HCT116 (cell line): ENCODE measurements at regions not wholly inside any gene's neighbourhood (a gene's known extent, or its start where the extent isn't known, plus 50 kb on each side); places are given as distances from the start of the nearest gene placed in this dataset.

ENCODE experiments used
- ATAC-seq: fragments of 200-7000 bp; cut with Tn5 transposase; 2 replicates; pipeline ENCODE4 v1.9.1; 2020; ENCODE audit warnings: mild to moderate bottlenecking, moderate library complexity
- BruUV-seq: library from RNA; stranded (reverse); fragments of 400-500 nt; replicated peaks from 2 replicates; lab custom pipeline; 2021; lab: Mats Ljungman, UMichigan
- CTCF ChIA-PET: fragments of 300-600 bp; sonication (Branson Sonifier 250); formaldehyde crosslinking; loops from one replicate; lab custom pipeline; 2021; ENCODE audit warnings: antibody characterized with exemption; lab: Charles Lee
- POLR2A ChIA-PET: fragments of 300-600, 350-600 bp; sonication (Branson Sonifier 250); formaldehyde crosslinking; loops from one replicate; lab custom pipeline; 2021; ENCODE audit warnings: antibody characterized with exemption; lab: Charles Lee
- RAD21 ChIA-PET, 2 experiments: fragments of 300-600 bp; sonication (Branson Sonifier 250); formaldehyde crosslinking; loops; one replicate each; lab custom pipeline; 2023; ENCODE audit warnings: low total read pairs in 2 of 2; ENCODE audit not compliant: uncharacterized antibody in 2 of 2, unreplicated experiment in 2 of 2, low non-redundant PET in 1 of 2; lab: Charles Lee
- DNase-seq: peaks from one replicate; pipeline ENCODE4 v3.0.0-alpha.2; 2010; ENCODE audit warnings: low read depth, low spot score
- H2AFZ ChIP-seq: fragments of 200-600 bp; shearing (Covaris generic), sonication (generic); 2 replicates; pipeline ENCODE4 v1.6.1; 2017; ENCODE audit warnings: low read depth, mixed run types, mixed read lengths, antibody characterized with exemption, low read length; ENCODE audit not compliant: poor library complexity, severe bottlenecking
- H3K27ac ChIP-seq: 2 replicates; pipeline ENCODE4 v1.5.1; 2012; ENCODE audit warnings: low read depth, low read length
- H3K27me3 ChIP-seq: fragments of 200-600 bp; sonication (generic); 2 replicates; pipeline ENCODE4 v1.6.1; 2016; ENCODE audit warnings: mixed run types, low read length, mixed read lengths; ENCODE audit not compliant: insufficient read depth
- H3K36me3 ChIP-seq, 2 experiments: fragments of 200-500 bp in 1 of 2; fragments of 200-600 bp in 1 of 2; sonication (Bioruptor generic) in 1 of 2; sonication (generic) in 1 of 2; 2 replicates each; pipeline versions ENCODE4 v1.5.1 to v1.6.1; 2014 to 2016; ENCODE audit warnings: low read length in 2 of 2, inconsistent platforms in 1 of 2, mixed read lengths in 1 of 2, mixed run types in 1 of 2; ENCODE audit not compliant: insufficient read depth in 2 of 2, control insufficient read depth in 1 of 2
- H3K4me1 ChIP-seq, 2 experiments: fragments of 200-600 bp in 1 of 2; sonication (generic) in 1 of 2; 2 replicates each; pipeline versions ENCODE4 v1.5.1 to v1.6.1; 2012 to 2017; ENCODE audit warnings: low read length in 2 of 2, inconsistent platforms in 1 of 2, mild to moderate bottlenecking in 1 of 2, mixed read lengths in 1 of 2, mixed run types in 1 of 2, moderate library complexity in 1 of 2; ENCODE audit not compliant: insufficient read depth in 2 of 2, control insufficient read depth in 1 of 2
- H3K4me2 ChIP-seq: fragments of 200-600 bp; sonication (generic); 2 replicates; pipeline ENCODE4 v1.6.1; 2017; ENCODE audit warnings: mixed run types, low read length, mixed read lengths
- H3K4me3 ChIP-seq, 2 experiments: fragments of 200-600 bp in 1 of 2; sonication (generic) in 1 of 2; replicated peaks in 1 of 2; 2 replicates each; pipeline ENCODE4 v1.5.1; 2011 to 2016; ENCODE audit warnings: low read length in 2 of 2, control low read depth in 1 of 2, low read depth in 1 of 2, mild to moderate bottlenecking in 1 of 2, mixed read lengths in 1 of 2, mixed run types in 1 of 2
- H3K79me2 ChIP-seq: fragments of 200-600 bp; sonication (generic); 2 replicates; pipeline ENCODE4 v1.6.1; 2017; ENCODE audit warnings: mild to moderate bottlenecking, mixed run types, low read length, moderate library complexity, mixed read lengths; ENCODE audit not compliant: insufficient read depth
- H3K9ac ChIP-seq: fragments of 200-600 bp; sonication (generic); 2 replicates; pipeline ENCODE4 v1.6.1; 2016; ENCODE audit warnings: low read length, mixed read lengths
- H3K9me2 ChIP-seq: fragments of 200-600 bp; sonication (generic), shearing (Covaris generic); 2 replicates; pipeline ENCODE4 v1.6.1; 2017; ENCODE audit warnings: mixed run types, mild to moderate bottlenecking, moderate library complexity; ENCODE audit not compliant: insufficient read depth
- H3K9me3 ChIP-seq, 2 experiments: fragments of 200-500 bp in 1 of 2; fragments of 200-600 bp in 1 of 2; sonication (Bioruptor generic) in 1 of 2; sonication (generic) in 1 of 2; 2 replicates each; pipeline ENCODE4 v1.6.1; 2014 to 2017; ENCODE audit warnings: low read length in 2 of 2, mixed read lengths in 2 of 2, inconsistent platforms in 1 of 2, low read depth in 1 of 2, mild to moderate bottlenecking in 1 of 2, mixed run types in 1 of 2, moderate library complexity in 1 of 2; ENCODE audit not compliant: control insufficient read depth in 1 of 2, insufficient read depth in 1 of 2
- H4K20me1 ChIP-seq: fragments of 200-600 bp; sonication (generic), shearing (Covaris generic); 2 replicates; pipeline ENCODE4 v1.6.1; 2017; ENCODE audit warnings: mixed run types, mild to moderate bottlenecking, moderate library complexity; ENCODE audit not compliant: insufficient read depth
- CBX3 ChIP-seq: IDR thresholded peaks from 2 replicates; pipeline ENCODE4 v1.6.1; 2012; ENCODE audit warnings: low read depth
- CEBPB ChIP-seq: IDR thresholded peaks from 2 replicates; pipeline ENCODE4 v1.6.1; 2012; ENCODE audit warnings: low read depth
- CTCF ChIP-seq, 3 experiments: fragments of 200-600 bp in 1 of 3; sonication (generic) in 1 of 3; IDR thresholded peaks in 2 of 3; conservative IDR thresholded peaks in 1 of 3; 2 replicates each; pipeline ENCODE4 v1.5.1; 2012 to 2017; ENCODE audit warnings: low read depth in 2 of 3, low read length in 2 of 3, antibody characterized with exemption in 1 of 3, borderline replicate concordance in 1 of 3, control low read depth in 1 of 3, mild to moderate bottlenecking in 1 of 3, mixed read lengths in 1 of 3, mixed run types in 1 of 3, moderate library complexity in 1 of 3; ENCODE audit not compliant: insufficient read depth in 1 of 3
- ELF1 ChIP-seq: IDR thresholded peaks from 2 replicates; pipeline ENCODE4 v1.6.1; 2012; ENCODE audit warnings: low read depth, borderline replicate concordance
- EZH2 ChIP-seq: fragments of 200-600 bp; sonication (generic); IDR thresholded peaks from 2 replicates; pipeline ENCODE4 v1.6.1; 2017; ENCODE audit warnings: antibody characterized with exemption, mixed run types
- EZH2phosphoT487 ChIP-seq: fragments of 200-600 bp; IDR thresholded peaks from 2 replicates; pipeline ENCODE4 v1.6.1; 2018; ENCODE audit warnings: antibody characterized with exemption, borderline replicate concordance
- JUND ChIP-seq: IDR thresholded peaks from 2 replicates; pipeline ENCODE4 v1.6.1; 2012
- POLR2A ChIP-seq: IDR thresholded peaks from 2 replicates; pipeline ENCODE4 v1.7.0; 2011; ENCODE audit warnings: borderline replicate concordance; ENCODE audit not compliant: insufficient read depth, insufficient read length; ENCODE audit errors: extremely low read depth
- POLR2AphosphoS5 ChIP-seq: IDR thresholded peaks from 2 replicates; pipeline ENCODE4 v1.6.1; 2011; ENCODE audit warnings: mild to moderate bottlenecking, low read depth, low read length, moderate library complexity
- RAD21 ChIP-seq: IDR thresholded peaks from 2 replicates; pipeline ENCODE4 v1.6.1; 2012; ENCODE audit warnings: low read depth, mild to moderate bottlenecking
- REST ChIP-seq: IDR thresholded peaks from 2 replicates; pipeline ENCODE4 v1.6.1; 2012; ENCODE audit warnings: low read depth
- SIN3A ChIP-seq: IDR thresholded peaks from 2 replicates; pipeline ENCODE4 v1.6.1; 2012; ENCODE audit warnings: low read depth
- SP1 ChIP-seq: IDR thresholded peaks from 2 replicates; pipeline ENCODE4 v1.6.1; 2012; ENCODE audit warnings: low read depth
- TCF7L2 ChIP-seq: IDR thresholded peaks from 2 replicates; pipeline ENCODE4 v1.7.0; 2011; ENCODE audit warnings: borderline replicate concordance, inconsistent platforms; ENCODE audit not compliant: insufficient read depth, insufficient read length; ENCODE audit errors: extremely low read depth
- YY1 ChIP-seq: IDR thresholded peaks from 2 replicates; pipeline ENCODE4 v1.6.1; 2011; ENCODE audit warnings: low read length, low read depth, moderate library complexity, mild to moderate bottlenecking; ENCODE audit not compliant: insufficient replicate concordance; ENCODE audit errors: extremely low read depth
- ZFX ChIP-seq: fragments of 450-650 bp; IDR thresholded peaks from 2 replicates; pipeline ENCODE4 v1.6.1; 2017
- ZNF274 ChIP-seq: fragments of 200-500 bp; sonication (Bioruptor generic); IDR thresholded peaks from 2 replicates; pipeline ENCODE4 v1.6.1; 2014; ENCODE audit warnings: mild to moderate bottlenecking, low read depth, low read length, inconsistent platforms
- intact Hi-C: fragments of 100-400 bp; cut with micrococcal nuclease; formaldehyde crosslinking; loops from 2 replicates; pipeline ENCODE4 v1.10.0; 2022
- TF ChIP-seq, protein P1 (sequence below): IDR thresholded peaks from 2 replicates; pipeline ENCODE4 v1.6.1; 2012
- TF ChIP-seq, protein P2 (sequence below): IDR thresholded peaks from 2 replicates; pipeline ENCODE4 v1.6.1; 2011; ENCODE audit warnings: mild to moderate bottlenecking, low read length, moderate library complexity; ENCODE audit not compliant: insufficient replicate concordance; ENCODE audit errors: extremely low read depth
- TF ChIP-seq, protein P3 (sequence below): IDR thresholded peaks from 2 replicates; pipeline ENCODE4 v1.6.1; 2012

- Histone ChIP-seq H4K20me1 (no peaks in the 10 kb centered on the region), H3K9me2 (no peaks in the 10 kb centered on the region), H3K79me2 (no peaks in the 10 kb centered on the region), H3K4me1 (no peaks in the 10 kb centered on the region), H2AFZ (no peak overlapping the region), H3K4me2 (no peak overlapping the region), H3K27ac (no peak overlapping the region), H3K36me3 (no peaks in the 10 kb centered on the region), H3K9me3 (no peaks in the 10 kb centered on the region), H3K4me3 (no peak overlapping the region), H3K9ac (no peak overlapping the region), H3K27me3 (0 out of 2 replicates have a peak, but pooled peaks cover 11% of the 10 kb centered on the region)
- no TSS peak for BruUV-seq
- ATAC-seq: no peak
- DNase-seq: no peak
- CTCF ChIA-PET: no interaction called here
- no peak for TF ChIP-seq POLR2A
- TF ChIP-seq SIN3A: no peak
- TF ChIP-seq CBX3: no peak
- no peak for TF ChIP-seq ZFX
- TF ChIP-seq ZNF274: no peak
- no peak for TF ChIP-seq POLR2AphosphoS5
- TF ChIP-seq, protein P1, sequence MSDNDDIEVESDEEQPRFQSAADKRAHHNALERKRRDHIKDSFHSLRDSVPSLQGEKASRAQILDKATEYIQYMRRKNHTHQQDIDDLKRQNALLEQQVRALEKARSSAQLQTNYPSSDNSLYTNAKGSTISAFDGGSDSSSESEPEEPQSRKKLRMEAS: no peak
- no peak for TF ChIP-seq JUND
- TF ChIP-seq SP1: no peak
- no peak for TF ChIP-seq CTCF (IDR thresholded peaks at IDR 0.05 in 2 of 3, conservative IDR thresholded peaks at IDR 0.05 in 1 of 3; ENCODE audit: borderline replicate concordance in 1 of 3, insufficient read depth in 1 of 3, low read depth in 2 of 3, low read length in 2 of 3)
- TF ChIP-seq, protein P2, sequence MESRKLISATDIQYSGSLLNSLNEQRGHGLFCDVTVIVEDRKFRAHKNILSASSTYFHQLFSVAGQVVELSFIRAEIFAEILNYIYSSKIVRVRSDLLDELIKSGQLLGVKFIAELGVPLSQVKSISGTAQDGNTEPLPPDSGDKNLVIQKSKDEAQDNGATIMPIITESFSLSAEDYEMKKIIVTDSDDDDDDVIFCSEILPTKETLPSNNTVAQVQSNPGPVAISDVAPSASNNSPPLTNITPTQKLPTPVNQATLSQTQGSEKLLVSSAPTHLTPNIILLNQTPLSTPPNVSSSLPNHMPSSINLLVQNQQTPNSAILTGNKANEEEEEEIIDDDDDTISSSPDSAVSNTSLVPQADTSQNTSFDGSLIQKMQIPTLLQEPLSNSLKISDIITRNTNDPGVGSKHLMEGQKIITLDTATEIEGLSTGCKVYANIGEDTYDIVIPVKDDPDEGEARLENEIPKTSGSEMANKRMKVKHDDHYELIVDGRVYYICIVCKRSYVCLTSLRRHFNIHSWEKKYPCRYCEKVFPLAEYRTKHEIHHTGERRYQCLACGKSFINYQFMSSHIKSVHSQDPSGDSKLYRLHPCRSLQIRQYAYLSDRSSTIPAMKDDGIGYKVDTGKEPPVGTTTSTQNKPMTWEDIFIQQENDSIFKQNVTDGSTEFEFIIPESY: no peak
- TF ChIP-seq REST: no peak
- TF ChIP-seq YY1: no peak
- no peak for TF ChIP-seq ELF1
- no peak for TF ChIP-seq EZH2phosphoT487
- no peak for TF ChIP-seq TCF7L2
- TF ChIP-seq, protein P3, sequence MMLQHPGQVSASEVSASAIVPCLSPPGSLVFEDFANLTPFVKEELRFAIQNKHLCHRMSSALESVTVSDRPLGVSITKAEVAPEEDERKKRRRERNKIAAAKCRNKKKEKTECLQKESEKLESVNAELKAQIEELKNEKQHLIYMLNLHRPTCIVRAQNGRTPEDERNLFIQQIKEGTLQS: no peak
- no peak for TF ChIP-seq EZH2
- no peak for TF ChIP-seq CEBPB
- TF ChIP-seq RAD21: no peak
- intact Hi-C loops: no loop called here
- RAD21 ChIA-PET: no interaction called here
- POLR2A ChIA-PET: no interaction called here
Measured at GRCh38 chr2:16053437-16054257, 113.3 kb downstream of the MYCN start.
